ENCODE measurements at regions not wholly inside any gene's neighbourhood (a gene's known extent, or its start where the extent isn't known, plus 50 kb on each side); places are given as distances from the start of the nearest gene placed in this dataset.
"Not testable (repeated sequence)": the region's sequence is repeated elsewhere in the genome, so short reads cannot be mapped to it uniquely, and the experiment has no call there.

DNA sequence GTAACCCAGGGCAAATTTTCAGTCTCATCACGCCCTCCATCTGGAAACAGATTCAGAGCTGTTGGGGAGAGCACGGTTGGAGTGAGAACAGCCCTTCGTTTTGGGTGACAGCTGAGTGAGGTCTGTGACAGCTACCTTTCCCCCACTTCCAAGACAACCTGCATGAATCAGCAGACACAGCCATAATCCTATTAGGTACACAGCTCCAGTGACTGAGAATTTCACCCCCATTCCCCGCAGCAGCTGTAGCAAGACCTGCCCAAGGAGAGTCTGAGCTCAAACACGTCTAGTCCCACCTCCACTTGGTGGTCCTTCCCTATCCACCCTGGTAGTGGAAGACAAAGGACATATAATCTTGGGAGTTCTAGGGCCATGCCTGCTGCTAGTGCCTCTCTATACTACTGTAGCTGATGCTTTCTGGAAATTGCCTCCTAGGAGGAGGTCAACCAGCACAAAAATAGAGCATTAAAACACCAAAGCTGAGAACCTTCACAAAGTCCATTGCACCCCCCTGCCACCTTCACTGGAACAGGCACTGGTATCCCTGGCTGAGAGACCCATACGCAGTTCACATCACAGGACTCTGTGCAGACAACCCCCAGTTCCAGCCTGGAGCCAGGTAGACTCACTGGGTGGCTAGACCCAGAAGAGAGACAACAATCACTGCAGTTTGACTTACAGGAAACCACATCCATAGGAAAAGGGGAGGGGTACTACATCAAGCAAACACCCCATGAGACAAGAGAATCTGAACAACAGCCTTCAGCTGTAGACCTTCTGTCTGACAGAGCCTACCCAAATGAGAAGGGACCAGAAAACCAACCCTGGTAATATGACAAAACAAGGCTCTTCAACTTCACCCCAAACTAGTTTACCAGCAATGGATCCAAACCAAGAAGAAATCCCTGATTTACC lies 448.6 kb upstream of the CBLB start:
- TF ChIP-seq, protein P1, sequence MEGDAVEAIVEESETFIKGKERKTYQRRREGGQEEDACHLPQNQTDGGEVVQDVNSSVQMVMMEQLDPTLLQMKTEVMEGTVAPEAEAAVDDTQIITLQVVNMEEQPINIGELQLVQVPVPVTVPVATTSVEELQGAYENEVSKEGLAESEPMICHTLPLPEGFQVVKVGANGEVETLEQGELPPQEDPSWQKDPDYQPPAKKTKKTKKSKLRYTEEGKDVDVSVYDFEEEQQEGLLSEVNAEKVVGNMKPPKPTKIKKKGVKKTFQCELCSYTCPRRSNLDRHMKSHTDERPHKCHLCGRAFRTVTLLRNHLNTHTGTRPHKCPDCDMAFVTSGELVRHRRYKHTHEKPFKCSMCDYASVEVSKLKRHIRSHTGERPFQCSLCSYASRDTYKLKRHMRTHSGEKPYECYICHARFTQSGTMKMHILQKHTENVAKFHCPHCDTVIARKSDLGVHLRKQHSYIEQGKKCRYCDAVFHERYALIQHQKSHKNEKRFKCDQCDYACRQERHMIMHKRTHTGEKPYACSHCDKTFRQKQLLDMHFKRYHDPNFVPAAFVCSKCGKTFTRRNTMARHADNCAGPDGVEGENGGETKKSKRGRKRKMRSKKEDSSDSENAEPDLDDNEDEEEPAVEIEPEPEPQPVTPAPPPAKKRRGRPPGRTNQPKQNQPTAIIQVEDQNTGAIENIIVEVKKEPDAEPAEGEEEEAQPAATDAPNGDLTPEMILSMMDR (IDR thresholded peaks at IDR 0.05), result no peak
- Mint-ChIP-seq H3K4me1 (ENCODE audit: low read depth) (no peaks in the 10 kb centered on the region), H3K36me3 (ENCODE audit: low read depth) (no peaks in the 10 kb centered on the region), H3K27me3 (ENCODE audit: low read depth) (no peaks in the 10 kb centered on the region), H3K4me3 (ENCODE audit: unreplicated experiment) (no peak overlapping the region), H3K9me3 (ENCODE audit: low read depth) (peaks cover 19% of the 10 kb centered on the region), H3K27ac (ENCODE audit: unreplicated experiment) (no peak overlapping the region)
- no peak for DNase-seq (ENCODE audit: low spot score)

DNA sequence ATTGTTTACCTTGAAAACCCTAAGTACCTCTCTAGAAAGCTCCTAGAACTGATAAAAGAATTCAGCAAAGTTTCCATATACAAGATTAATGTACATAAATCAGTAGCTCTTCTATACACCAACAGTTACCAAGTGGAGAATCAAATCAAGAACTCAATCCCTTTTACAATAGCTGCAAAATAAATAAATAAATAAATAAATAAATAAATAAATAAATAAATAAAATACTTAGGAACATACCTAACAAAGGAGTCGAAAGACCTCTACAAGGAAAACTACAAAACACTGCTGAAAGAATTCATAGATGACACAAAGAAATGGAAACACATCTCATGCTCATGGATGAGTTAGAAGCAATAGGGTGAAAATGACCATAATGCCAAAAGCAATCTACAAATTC lies 452.6 kb upstream of the CBLB start:
- not testable (repeated sequence) for H3K27ac Mint-ChIP-seq (ENCODE audit: unreplicated experiment); H3K4me3 Mint-ChIP-seq (ENCODE audit: unreplicated experiment); H3K27me3 Mint-ChIP-seq (ENCODE audit: low read depth); H3K4me1 Mint-ChIP-seq (ENCODE audit: low read depth); DNase-seq (ENCODE audit: low spot score); H3K36me3 Mint-ChIP-seq (ENCODE audit: low read depth)
- peaks cover 28% of the 10 kb centered on the region for H3K9me3 Mint-ChIP-seq (ENCODE audit: low read depth)

DNA sequence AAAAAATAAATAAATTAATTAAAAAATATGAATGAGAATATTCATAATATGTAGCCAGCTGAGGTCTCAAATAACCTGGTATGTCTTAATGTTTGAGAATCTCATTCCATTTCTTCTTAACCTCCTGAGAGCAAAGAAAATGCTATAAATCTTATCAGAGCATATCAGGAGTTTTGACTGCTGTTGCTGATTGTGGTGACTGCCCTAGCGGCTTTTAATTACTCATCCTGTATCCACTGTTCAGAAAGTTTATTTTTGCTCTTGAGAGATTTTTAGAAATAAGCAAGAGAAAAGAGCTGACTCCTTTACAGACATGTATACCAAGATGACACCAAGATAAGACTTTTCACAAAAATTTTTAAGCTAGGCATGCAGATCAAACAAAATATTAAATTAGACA lies 454.8 kb upstream of the CBLB start:
- DNase-seq (ENCODE audit: low spot score), result no peak
- H3K4me1 Mint-ChIP-seq (ENCODE audit: low read depth), result peaks cover 9% of the 10 kb centered on the region
- no peak overlapping the region for H3K4me3 Mint-ChIP-seq (ENCODE audit: unreplicated experiment)
- no peak overlapping the region for H3K27ac Mint-ChIP-seq (ENCODE audit: unreplicated experiment)
- H3K36me3 Mint-ChIP-seq (ENCODE audit: low read depth), result no peaks in the 10 kb centered on the region
- H3K27me3 Mint-ChIP-seq (ENCODE audit: low read depth), result no peaks in the 10 kb centered on the region
- peaks cover 28% of the 10 kb centered on the region for H3K9me3 Mint-ChIP-seq (ENCODE audit: low read depth)
- TF ChIP-seq, protein P1 (IDR thresholded peaks at IDR 0.05), result no peak

DNA sequence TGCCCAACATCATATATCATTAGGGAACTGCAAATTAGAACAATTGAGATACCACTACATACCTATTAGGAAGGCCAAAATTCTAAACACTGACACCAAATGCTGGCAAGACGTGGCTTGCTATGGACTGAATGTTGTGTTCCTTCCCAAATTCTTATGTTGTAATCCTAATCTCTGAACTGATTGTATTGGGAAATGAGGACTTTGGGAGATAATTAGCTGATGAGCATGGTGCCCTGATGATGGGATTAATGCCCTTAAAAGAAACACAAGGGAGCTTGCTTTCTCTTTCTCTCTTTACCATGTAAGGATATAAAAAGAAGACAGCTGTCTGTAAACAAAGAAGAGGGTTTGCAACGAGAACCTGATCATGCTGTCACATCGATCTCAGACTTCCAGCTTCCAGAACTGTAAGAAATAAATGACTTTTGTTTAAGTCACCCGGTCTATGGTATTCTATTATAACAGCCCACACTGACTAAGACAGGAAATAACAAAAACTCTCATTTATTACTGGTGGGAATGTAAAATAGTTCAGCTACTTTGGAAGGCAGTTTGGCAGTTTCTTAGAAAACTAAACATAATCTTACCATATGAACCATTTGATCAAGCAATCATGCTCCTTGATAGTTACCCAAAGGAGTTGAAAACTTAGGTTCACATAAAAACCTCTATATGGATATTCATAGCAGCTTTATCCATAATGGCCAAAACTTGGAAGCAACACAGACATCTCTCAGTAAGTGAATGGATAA lies 458.3 kb upstream of the CBLB start:
- H3K27ac Mint-ChIP-seq (ENCODE audit: unreplicated experiment), result peak overlapping the region; percentile 2
- no peaks in the 10 kb centered on the region for H3K36me3 Mint-ChIP-seq (ENCODE audit: low read depth)
- TF ChIP-seq, protein P1 (IDR thresholded peaks at IDR 0.05), result no peak
- no peak for DNase-seq (ENCODE audit: low spot score)
- H3K9me3 Mint-ChIP-seq (ENCODE audit: low read depth), result peaks cover 17% of the 10 kb centered on the region
- no peaks in the 10 kb centered on the region for H3K27me3 Mint-ChIP-seq (ENCODE audit: low read depth)
- no peak overlapping the region for H3K4me3 Mint-ChIP-seq (ENCODE audit: unreplicated experiment)
- peaks cover 9% of the 10 kb centered on the region for H3K4me1 Mint-ChIP-seq (ENCODE audit: low read depth)

DNA sequence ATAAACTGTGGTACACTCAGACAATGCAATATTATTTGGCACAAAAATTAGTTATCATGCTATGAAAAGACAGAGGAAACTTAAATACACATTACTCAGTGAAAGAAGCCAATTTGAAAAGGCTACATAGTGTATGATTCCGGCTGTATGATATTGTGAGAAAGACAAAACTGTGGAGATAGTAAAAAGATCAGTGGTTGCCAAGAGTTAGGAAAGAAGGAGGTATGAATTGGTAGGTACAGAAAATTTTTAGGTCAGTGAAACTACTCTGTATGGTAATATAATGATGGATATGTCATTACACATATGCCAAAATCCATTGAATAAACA lies 458.8 kb upstream of the CBLB start:
- Mint-ChIP-seq H3K4me3 (ENCODE audit: unreplicated experiment) (no peak overlapping the region), H3K27ac (ENCODE audit: unreplicated experiment) (no peak overlapping the region), H3K4me1 (ENCODE audit: low read depth) (peaks cover 9% of the 10 kb centered on the region), H3K36me3 (ENCODE audit: low read depth) (no peaks in the 10 kb centered on the region), H3K27me3 (ENCODE audit: low read depth) (no peaks in the 10 kb centered on the region), H3K9me3 (ENCODE audit: low read depth) (peaks cover 13% of the 10 kb centered on the region)
- TF ChIP-seq, protein P1 (IDR thresholded peaks at IDR 0.05), result no peak
- no peak for DNase-seq (ENCODE audit: low spot score)

Data from chondrocyte (in vitro differentiated cells).